ENCODE measurements at regions not wholly inside any gene's neighbourhood (a gene's known extent, or its start where the extent isn't known, plus 50 kb on each side); places are given as distances from the start of the nearest gene placed in this dataset.

- intact Hi-C loops (cut with micrococcal nuclease; ENCODE audit: unreplicated experiment): no loop called here
These were observed 409.1 kb downstream of the TCERG1L start for GRCh38 chr10:130902471-130902870.

DNA sequence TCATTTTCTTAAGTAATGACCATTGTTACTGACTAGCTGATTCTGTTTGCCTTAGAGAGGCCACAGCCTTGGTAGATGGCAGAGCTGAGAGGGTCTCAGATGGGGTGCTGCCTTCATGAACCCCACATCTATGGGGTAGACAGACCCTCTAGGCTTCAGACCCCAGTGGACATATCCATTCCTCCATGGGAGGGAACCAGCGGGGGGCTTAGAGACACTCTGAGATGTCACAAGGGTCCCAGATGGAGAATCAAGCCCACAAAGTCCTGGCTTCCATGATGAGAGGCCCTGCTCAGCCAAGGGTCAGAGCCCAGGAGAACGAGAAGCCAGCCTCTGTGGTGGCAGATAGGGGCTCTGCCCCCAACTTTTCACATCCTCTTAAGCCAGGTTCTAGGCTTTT lies 408.6 kb downstream of the TCERG1L start:
- H3K9me3 ChIP-seq (ENCODE audit: control insufficient read depth, insufficient read depth, low read depth, low read length): no peaks in the 10 kb centered on the region
- CTCF ChIA-PET: no interaction called here
- no peaks in the 10 kb centered on the region for H3K4me1 ChIP-seq (ENCODE audit: control insufficient read depth, insufficient read depth, low read length)
- H3K36me3 ChIP-seq (ENCODE audit: control insufficient read depth, insufficient read depth, low read length): no peaks in the 10 kb centered on the region
- peaks cover 10% of the 10 kb centered on the region; the same call in 1 of the 2 replicates for H3K27me3 ChIP-seq (ENCODE audit: control insufficient read depth, insufficient read depth, low read length)
- no TSS peak for BruUV-seq (replicated peaks)
- no peak for DNase-seq (ENCODE audit: low read depth, low spot score)
- in situ Hi-C loops (cut with HindIII; ENCODE audit: low pct_unique_long_range_greater_than_20kb, low sequenced_read_pairs) (no loop called here), intact Hi-C loops (cut with micrococcal nuclease; ENCODE audit: unreplicated experiment) (no loop called here)
- POLR2A ChIA-PET: no interaction called here
- ATAC-seq: no peak
- no peak overlapping the region for H3K4me3 ChIP-seq (ENCODE audit: low read depth in 2 of 2, low read length in 2 of 2)
- no peak overlapping the region for H3K27ac ChIP-seq (ENCODE audit: low read length)
- TF ChIP-seq POLR2AphosphoS5 (IDR thresholded peaks at IDR 0.05; ENCODE audit: low read depth, low read length) (no peak), TCF7L2 (IDR thresholded peaks at IDR 0.05; ENCODE audit: low read depth, low read length) (no peak), SIN3A (IDR thresholded peaks at IDR 0.05; ENCODE audit: borderline replicate concordance, insufficient read depth, low read depth, low read length) (no peak)
- TF ChIP-seq, protein P1, sequence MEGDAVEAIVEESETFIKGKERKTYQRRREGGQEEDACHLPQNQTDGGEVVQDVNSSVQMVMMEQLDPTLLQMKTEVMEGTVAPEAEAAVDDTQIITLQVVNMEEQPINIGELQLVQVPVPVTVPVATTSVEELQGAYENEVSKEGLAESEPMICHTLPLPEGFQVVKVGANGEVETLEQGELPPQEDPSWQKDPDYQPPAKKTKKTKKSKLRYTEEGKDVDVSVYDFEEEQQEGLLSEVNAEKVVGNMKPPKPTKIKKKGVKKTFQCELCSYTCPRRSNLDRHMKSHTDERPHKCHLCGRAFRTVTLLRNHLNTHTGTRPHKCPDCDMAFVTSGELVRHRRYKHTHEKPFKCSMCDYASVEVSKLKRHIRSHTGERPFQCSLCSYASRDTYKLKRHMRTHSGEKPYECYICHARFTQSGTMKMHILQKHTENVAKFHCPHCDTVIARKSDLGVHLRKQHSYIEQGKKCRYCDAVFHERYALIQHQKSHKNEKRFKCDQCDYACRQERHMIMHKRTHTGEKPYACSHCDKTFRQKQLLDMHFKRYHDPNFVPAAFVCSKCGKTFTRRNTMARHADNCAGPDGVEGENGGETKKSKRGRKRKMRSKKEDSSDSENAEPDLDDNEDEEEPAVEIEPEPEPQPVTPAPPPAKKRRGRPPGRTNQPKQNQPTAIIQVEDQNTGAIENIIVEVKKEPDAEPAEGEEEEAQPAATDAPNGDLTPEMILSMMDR (IDR thresholded peaks at IDR 0.05): no peak
- TF ChIP-seq, protein P2, sequence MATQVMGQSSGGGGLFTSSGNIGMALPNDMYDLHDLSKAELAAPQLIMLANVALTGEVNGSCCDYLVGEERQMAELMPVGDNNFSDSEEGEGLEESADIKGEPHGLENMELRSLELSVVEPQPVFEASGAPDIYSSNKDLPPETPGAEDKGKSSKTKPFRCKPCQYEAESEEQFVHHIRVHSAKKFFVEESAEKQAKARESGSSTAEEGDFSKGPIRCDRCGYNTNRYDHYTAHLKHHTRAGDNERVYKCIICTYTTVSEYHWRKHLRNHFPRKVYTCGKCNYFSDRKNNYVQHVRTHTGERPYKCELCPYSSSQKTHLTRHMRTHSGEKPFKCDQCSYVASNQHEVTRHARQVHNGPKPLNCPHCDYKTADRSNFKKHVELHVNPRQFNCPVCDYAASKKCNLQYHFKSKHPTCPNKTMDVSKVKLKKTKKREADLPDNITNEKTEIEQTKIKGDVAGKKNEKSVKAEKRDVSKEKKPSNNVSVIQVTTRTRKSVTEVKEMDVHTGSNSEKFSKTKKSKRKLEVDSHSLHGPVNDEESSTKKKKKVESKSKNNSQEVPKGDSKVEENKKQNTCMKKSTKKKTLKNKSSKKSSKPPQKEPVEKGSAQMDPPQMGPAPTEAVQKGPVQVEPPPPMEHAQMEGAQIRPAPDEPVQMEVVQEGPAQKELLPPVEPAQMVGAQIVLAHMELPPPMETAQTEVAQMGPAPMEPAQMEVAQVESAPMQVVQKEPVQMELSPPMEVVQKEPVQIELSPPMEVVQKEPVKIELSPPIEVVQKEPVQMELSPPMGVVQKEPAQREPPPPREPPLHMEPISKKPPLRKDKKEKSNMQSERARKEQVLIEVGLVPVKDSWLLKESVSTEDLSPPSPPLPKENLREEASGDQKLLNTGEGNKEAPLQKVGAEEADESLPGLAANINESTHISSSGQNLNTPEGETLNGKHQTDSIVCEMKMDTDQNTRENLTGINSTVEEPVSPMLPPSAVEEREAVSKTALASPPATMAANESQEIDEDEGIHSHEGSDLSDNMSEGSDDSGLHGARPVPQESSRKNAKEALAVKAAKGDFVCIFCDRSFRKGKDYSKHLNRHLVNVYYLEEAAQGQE (IDR thresholded peaks at IDR 0.05; ENCODE audit: insufficient read depth in 1 of 2, low read depth in 2 of 2, low read length in 1 of 2): no peak

More at GRCh38 chr10:130902471-130902870, 409.1 kb downstream of the TCERG1L start:
- Histone ChIP-seq H3K4me3 (ENCODE audit: low read depth in 2 of 2, low read length in 2 of 2) (no peak overlapping the region), H3K9me3 (ENCODE audit: control insufficient read depth, insufficient read depth, low read depth, low read length) (no peaks in the 10 kb centered on the region), H3K36me3 (ENCODE audit: control insufficient read depth, insufficient read depth, low read length) (no peaks in the 10 kb centered on the region), H3K27me3 (ENCODE audit: control insufficient read depth, insufficient read depth, low read length) (peaks cover 10% of the 10 kb centered on the region; the same call in 1 of the 2 replicates), H3K4me1 (ENCODE audit: control insufficient read depth, insufficient read depth, low read length) (no peaks in the 10 kb centered on the region), H3K27ac (ENCODE audit: low read length) (no peak overlapping the region)
- ChIA-PET CTCF (no interaction called here), POLR2A (no interaction called here)
- TF ChIP-seq, protein P2 (IDR thresholded peaks at IDR 0.05; ENCODE audit: insufficient read depth in 1 of 2, low read depth in 2 of 2, low read length in 1 of 2): no peak
- TF ChIP-seq, protein P1 (IDR thresholded peaks at IDR 0.05): no peak
- no peak for TF ChIP-seq SIN3A (IDR thresholded peaks at IDR 0.05; ENCODE audit: borderline replicate concordance, insufficient read depth, low read depth, low read length)
- TF ChIP-seq POLR2AphosphoS5 (IDR thresholded peaks at IDR 0.05; ENCODE audit: low read depth, low read length): no peak
- no peak for TF ChIP-seq TCF7L2 (IDR thresholded peaks at IDR 0.05; ENCODE audit: low read depth, low read length)
- no peak for DNase-seq (ENCODE audit: low read depth, low spot score)
- in situ Hi-C loops (cut with HindIII; ENCODE audit: low pct_unique_long_range_greater_than_20kb, low sequenced_read_pairs): no loop called here
- no peak for ATAC-seq
- BruUV-seq (replicated peaks): no TSS peak
